Vagina (tissue), 2 donors: ENCODE measurements at regions not wholly inside any gene's neighbourhood (a gene's known extent, or its start where the extent isn't known, plus 50 kb on each side); places are given as distances from the start of the nearest gene placed in this dataset.

ENCODE experiments used
- CTCF ChIP-seq, 3 experiments: fragments of 450-650 bp in 2 of 3; fragments of 200-600 bp in 1 of 3; sonication (generic) in 1 of 3; IDR thresholded peaks; one replicate each; pipeline ENCODE4 v1.5.1; 2017 to 2019; ENCODE audit warnings: antibody characterized with exemption in 3 of 3, mild to moderate bottlenecking in 2 of 3, moderate library complexity in 2 of 3
- POLR2A ChIP-seq, 2 donors: fragments of 450-650 bp; IDR thresholded peaks; one replicate each; pipeline ENCODE4 v1.6.1; 2017; ENCODE audit warnings: antibody characterized with exemption in 2 of 2, mild to moderate bottlenecking in 2 of 2, moderate library complexity in 2 of 2

- no peak for TF ChIP-seq POLR2A (IDR thresholded peaks at IDR 0.05)
- TF ChIP-seq CTCF (IDR thresholded peaks at IDR 0.05), result no peak
Measured at GRCh38 chr4:54802336-54802735, 144.6 kb downstream of the KIT start.
